ENCODE measurements at regions not wholly inside any gene's neighbourhood (a gene's known extent, or its start where the extent isn't known, plus 50 kb on each side); places are given as distances from the start of the nearest gene placed in this dataset.

GRCh38 chr4:38582889-38583470 lies 81.0 kb upstream of the KLF3 start:
- no peak for DNase-seq (ENCODE audit: low read depth)
- TF ChIP-seq CTCF (conservative IDR thresholded peaks at IDR 0.05; ENCODE audit: low read depth, low read length), result no peak
- no peak overlapping the region for H3K4me3 ChIP-seq (ENCODE audit: low read depth, low read length)

- no peak for TF ChIP-seq CTCF (conservative IDR thresholded peaks at IDR 0.05; ENCODE audit: low read depth, low read length)
These were observed 78.1 kb upstream of the KLF3 start for GRCh38 chr4:38585871-38586270.

GRCh38 chr4:38587106-38587505 lies 76.9 kb upstream of the KLF3 start:
- no peak for TF ChIP-seq CTCF (conservative IDR thresholded peaks at IDR 0.05; ENCODE audit: low read depth, low read length)
- H3K4me3 ChIP-seq (ENCODE audit: low read depth, low read length), result no peak overlapping the region
- no peak for DNase-seq (ENCODE audit: low read depth)

More at GRCh38 chr4:38585871-38586270, 78.1 kb upstream of the KLF3 start:
- H3K4me3 ChIP-seq (ENCODE audit: low read depth, low read length), result no peak overlapping the region
- DNase-seq (ENCODE audit: low read depth), result no peak

GRCh38 chr4:38590046-38590445 lies 74.0 kb upstream of the KLF3 start:
- TF ChIP-seq CTCF (conservative IDR thresholded peaks at IDR 0.05; ENCODE audit: low read depth, low read length), result no peak
- no peak overlapping the region for H3K4me3 ChIP-seq (ENCODE audit: low read depth, low read length)
- no peak for DNase-seq (ENCODE audit: low read depth)

GRCh38 chr4:38591617-38592337 lies 72.2 kb upstream of the KLF3 start:
- no peak overlapping the region for H3K4me3 ChIP-seq (ENCODE audit: low read depth, low read length)
- no peak for DNase-seq (ENCODE audit: low read depth)
- no peak for TF ChIP-seq CTCF (conservative IDR thresholded peaks at IDR 0.05; ENCODE audit: low read depth, low read length)

- no peak for TF ChIP-seq CTCF (conservative IDR thresholded peaks at IDR 0.05; ENCODE audit: low read depth, low read length)
- no peak for DNase-seq (ENCODE audit: low read depth)
- H3K4me3 ChIP-seq (ENCODE audit: low read depth, low read length), result no peak overlapping the region
These were observed 65.5 kb upstream of the KLF3 start for GRCh38 chr4:38598489-38598888.

- TF ChIP-seq CTCF (conservative IDR thresholded peaks at IDR 0.05; ENCODE audit: low read depth, low read length), result no peak
- DNase-seq (ENCODE audit: low read depth), result no peak
- H3K4me3 ChIP-seq (ENCODE audit: low read depth, low read length), result no peak overlapping the region
These were observed 63.4 kb upstream of the KLF3 start for GRCh38 chr4:38600575-38600974.
